C4-2B (cell line): ENCODE measurements at regions not wholly inside any gene's neighbourhood (a gene's known extent, or its start where the extent isn't known, plus 50 kb on each side); places are given as distances from the start of the nearest gene placed in this dataset.
"Not testable (repeated sequence)": the region's sequence is repeated elsewhere in the genome, so short reads cannot be mapped to it uniquely, and the experiment has no call there.

Experiments
- H3K27ac ChIP-seq: fragments of 450-650 bp; 2 replicates; pipeline ENCODE4 v1.5.1; 2017
- ZFX ChIP-seq: fragments of 450-650 bp; IDR thresholded peaks from 2 replicates; pipeline ENCODE4 v1.6.1; 2017
- TF ChIP-seq, protein P1 (sequence below): fragments of 450-650 bp; conservative IDR thresholded peaks from 2 replicates; pipeline ENCODE4 v1.5.1; 2017; ENCODE audit warnings: mild to moderate bottlenecking

GRCh38 chr7:125278318-125278717 lies 348.7 kb upstream of the POT1 start:
- H3K27ac ChIP-seq: no peak overlapping the region
- TF ChIP-seq, protein P1, sequence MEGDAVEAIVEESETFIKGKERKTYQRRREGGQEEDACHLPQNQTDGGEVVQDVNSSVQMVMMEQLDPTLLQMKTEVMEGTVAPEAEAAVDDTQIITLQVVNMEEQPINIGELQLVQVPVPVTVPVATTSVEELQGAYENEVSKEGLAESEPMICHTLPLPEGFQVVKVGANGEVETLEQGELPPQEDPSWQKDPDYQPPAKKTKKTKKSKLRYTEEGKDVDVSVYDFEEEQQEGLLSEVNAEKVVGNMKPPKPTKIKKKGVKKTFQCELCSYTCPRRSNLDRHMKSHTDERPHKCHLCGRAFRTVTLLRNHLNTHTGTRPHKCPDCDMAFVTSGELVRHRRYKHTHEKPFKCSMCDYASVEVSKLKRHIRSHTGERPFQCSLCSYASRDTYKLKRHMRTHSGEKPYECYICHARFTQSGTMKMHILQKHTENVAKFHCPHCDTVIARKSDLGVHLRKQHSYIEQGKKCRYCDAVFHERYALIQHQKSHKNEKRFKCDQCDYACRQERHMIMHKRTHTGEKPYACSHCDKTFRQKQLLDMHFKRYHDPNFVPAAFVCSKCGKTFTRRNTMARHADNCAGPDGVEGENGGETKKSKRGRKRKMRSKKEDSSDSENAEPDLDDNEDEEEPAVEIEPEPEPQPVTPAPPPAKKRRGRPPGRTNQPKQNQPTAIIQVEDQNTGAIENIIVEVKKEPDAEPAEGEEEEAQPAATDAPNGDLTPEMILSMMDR: no peak
- no peak for TF ChIP-seq ZFX

DNA sequence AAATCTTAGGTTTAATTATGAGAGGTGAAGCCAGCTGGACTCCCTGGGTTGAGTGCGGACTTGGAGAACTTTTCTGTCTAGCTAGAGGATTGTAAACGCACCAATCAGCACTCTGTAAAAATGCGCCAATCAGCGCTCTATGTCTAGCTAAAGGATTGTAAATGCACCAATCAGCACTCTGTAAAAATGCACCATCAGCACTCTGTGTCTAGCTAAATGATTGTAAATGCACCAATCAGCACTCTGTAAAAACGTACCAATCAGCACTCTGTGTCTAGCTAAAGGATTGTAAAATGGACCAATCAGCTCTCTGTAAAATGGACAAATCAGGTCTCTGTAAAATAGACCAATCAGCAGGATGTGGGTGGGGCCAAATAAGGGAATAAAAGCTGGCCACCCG lies 345.1 kb upstream of the POT1 start:
- not testable (repeated sequence) for H3K27ac ChIP-seq

- H3K27ac ChIP-seq: not testable (repeated sequence)
Measured at GRCh38 chr7:125264174-125264856, 334.7 kb upstream of the POT1 start.

- H3K27ac ChIP-seq: not testable (repeated sequence)
Measured at GRCh38 chr7:125258876-125259417, 329.3 kb upstream of the POT1 start.

DNA sequence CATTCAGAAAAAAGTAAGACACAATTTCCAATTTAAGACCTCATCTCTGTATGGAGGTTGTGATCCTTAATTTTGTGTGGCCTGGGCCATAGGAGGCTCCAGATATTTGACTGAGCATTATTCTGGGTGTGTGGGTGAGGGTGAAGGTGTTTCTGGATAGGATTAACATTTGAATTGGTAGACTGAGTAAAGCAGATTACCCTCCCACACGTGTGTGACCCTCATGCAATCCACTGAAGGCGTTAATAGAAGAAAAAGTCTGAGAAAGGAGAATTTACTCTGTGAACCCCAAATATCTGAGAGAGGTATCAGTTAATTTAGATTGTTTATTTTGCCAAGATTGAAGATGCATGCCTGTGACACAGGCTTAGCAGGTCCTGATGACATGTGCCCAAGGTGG lies 328.0 kb upstream of the POT1 start:
- no peak for TF ChIP-seq ZFX
- TF ChIP-seq, protein P1: no peak
- no peak overlapping the region for H3K27ac ChIP-seq

DNA sequence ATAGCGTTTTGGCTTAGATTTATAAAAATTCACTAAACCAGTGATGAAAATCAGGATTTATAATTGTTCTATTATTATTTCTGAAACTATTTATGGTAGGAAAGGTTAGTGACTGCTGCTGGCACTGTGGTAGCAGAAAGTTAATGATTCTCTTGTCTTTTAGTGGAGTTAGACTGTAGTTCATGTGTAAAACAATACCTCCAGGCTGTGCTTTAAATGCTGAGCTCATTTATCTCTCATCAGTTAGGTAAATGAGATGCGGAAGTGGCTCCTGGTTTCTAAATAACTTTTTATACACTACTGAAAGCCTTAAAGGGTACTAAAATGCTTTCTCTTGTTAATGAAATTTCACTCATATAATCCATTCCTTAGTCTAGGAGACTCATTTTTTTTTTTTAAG lies 326.8 kb upstream of the POT1 start:
- TF ChIP-seq ZFX: no peak
- TF ChIP-seq, protein P1: no peak
- H3K27ac ChIP-seq: no peak overlapping the region

GRCh38 chr7:125255810-125256209 lies 326.2 kb upstream of the POT1 start:
- H3K27ac ChIP-seq: no peak overlapping the region
- no peak for TF ChIP-seq ZFX
- TF ChIP-seq, protein P1: no peak

DNA sequence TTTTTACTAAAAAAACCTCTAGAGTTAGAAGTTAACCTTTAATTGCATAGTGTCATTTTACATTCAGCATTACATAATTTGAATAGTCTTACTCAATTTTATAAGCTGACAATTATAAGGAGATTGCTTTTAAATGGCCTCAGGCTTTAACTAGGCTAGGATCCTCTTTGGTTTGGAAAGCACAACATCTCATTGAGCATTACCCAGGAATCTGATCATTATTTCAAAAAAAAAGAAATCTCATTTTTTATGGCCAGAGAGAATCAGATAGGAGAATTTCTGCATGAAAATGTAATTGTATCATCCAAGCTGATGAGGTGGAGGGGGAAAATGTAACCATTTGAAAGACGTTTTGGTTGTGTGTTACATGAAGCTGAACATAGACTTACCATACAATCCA lies 324.9 kb upstream of the POT1 start:
- TF ChIP-seq ZFX: no peak
- TF ChIP-seq, protein P1: no peak
- no peak overlapping the region for H3K27ac ChIP-seq

DNA sequence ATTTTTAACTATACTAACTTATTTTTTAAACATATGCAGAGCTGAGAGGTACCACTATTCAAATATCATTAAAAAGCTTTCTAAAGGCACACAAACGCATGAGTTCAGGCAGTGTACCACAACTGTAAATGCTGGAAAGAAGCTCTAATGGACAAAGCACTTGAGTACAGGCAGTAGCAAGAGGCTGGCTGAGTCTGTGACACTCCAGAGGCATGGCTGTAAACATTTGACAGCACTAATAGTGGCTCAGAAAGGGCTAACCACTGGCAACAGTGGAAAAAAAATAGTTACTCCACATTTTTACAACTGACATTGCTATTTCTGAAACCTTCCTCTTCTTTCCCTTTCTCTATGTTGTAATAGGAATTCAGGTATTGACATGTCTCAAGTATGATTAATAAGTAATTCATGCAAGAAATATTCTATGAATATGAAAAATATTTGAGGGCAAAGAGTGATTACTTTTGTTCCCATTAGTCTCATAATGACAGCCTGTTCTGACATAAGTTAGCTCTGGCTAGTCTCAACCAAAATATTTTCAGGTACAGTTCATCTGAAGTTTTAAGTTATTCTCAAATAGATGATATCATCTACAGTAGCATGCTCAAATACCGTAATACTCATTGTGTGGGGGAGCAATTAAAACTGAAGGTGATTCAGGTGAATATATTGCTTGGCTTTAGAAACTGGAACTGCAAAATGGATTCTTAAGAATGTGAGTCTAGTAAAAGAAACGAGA lies 324.0 kb upstream of the POT1 start:
- no peak for TF ChIP-seq ZFX
- TF ChIP-seq, protein P1: no peak
- H3K27ac ChIP-seq: no peak overlapping the region
